GM23338 (cell line): ENCODE measurements at regions not wholly inside any gene's neighbourhood (a gene's known extent, or its start where the extent isn't known, plus 50 kb on each side); places are given as distances from the start of the nearest gene placed in this dataset.

Source experiments
- CREB1 ChIP-seq: fragments of 250-450 bp; sonication (Bioruptor Pico); IDR thresholded peaks from 2 replicates; pipeline ENCODE4 v1.5.0; 2020; ENCODE audit warnings: low read depth, mild to moderate bottlenecking, moderate library complexity
- CTCF ChIP-seq, 2 experiments: fragments of 200-600 bp in 1 of 2; sonication (generic) in 1 of 2; conservative IDR thresholded peaks; 2 replicates each; pipeline versions ENCODE4 v1.5.1 to v1.6.1; 2016 to 2017; ENCODE audit warnings: antibody characterized with exemption in 2 of 2, low read depth in 2 of 2, mild to moderate bottlenecking in 2 of 2, moderate library complexity in 1 of 2
- ETS1 ChIP-seq: IDR thresholded peaks from 2 replicates; pipeline ENCODE4 v1.6.1; 2016; ENCODE audit warnings: antibody characterized with exemption
- EZH2 ChIP-seq: fragments of 200-600 bp; sonication (generic); IDR thresholded peaks from one replicate; pipeline ENCODE4 v1.8.0; 2017; ENCODE audit warnings: antibody characterized with exemption, mild to moderate bottlenecking, low read depth; ENCODE audit not compliant: unreplicated experiment
- EZH2phosphoT487 ChIP-seq: fragments of 200-600 bp; sonication (generic); IDR thresholded peaks from one replicate; pipeline ENCODE4 v1.8.1; 2018; ENCODE audit warnings: antibody characterized with exemption; ENCODE audit not compliant: unreplicated experiment
- JUNB ChIP-seq: IDR thresholded peaks from one replicate; pipeline ENCODE4 v1.6.1; 2016; ENCODE audit warnings: antibody characterized with exemption; ENCODE audit not compliant: unreplicated experiment
- NANOG ChIP-seq: IDR thresholded peaks from 2 replicates; pipeline ENCODE4 v1.6.1; 2016; ENCODE audit warnings: antibody characterized with exemption, borderline replicate concordance
- POLR2AphosphoS5 ChIP-seq: IDR thresholded peaks from 2 replicates; pipeline ENCODE4 v1.6.1; 2016; ENCODE audit warnings: antibody characterized with exemption, low read depth
- REST ChIP-seq: IDR thresholded peaks from one replicate; pipeline ENCODE4 v1.6.1; 2018; ENCODE audit warnings: antibody characterized with exemption; ENCODE audit not compliant: unreplicated experiment
- ZNF331 ChIP-seq: fragments of 250-450 bp; sonication (Bioruptor Pico); IDR thresholded peaks from 2 replicates; pipeline ENCODE4 v1.5.0; 2020; ENCODE audit warnings: low read depth, mild to moderate bottlenecking, moderate library complexity
- ZNF462 ChIP-seq: fragments of 250-450 bp; sonication (Bioruptor Pico); IDR thresholded peaks from 2 replicates; pipeline ENCODE4 v1.5.0; 2020; ENCODE audit warnings: mild to moderate bottlenecking, moderate library complexity

GRCh38 chr9:115393976-115394775 is 276.2 kb upstream of the TNC start:
- TF ChIP-seq CTCF (conservative IDR thresholded peaks at IDR 0.05; ENCODE audit: low read depth in 2 of 2): no peak
- no peak for TF ChIP-seq EZH2
- no peak for TF ChIP-seq ETS1
- TF ChIP-seq JUNB: no peak
- no peak for TF ChIP-seq POLR2AphosphoS5
- no peak for TF ChIP-seq NANOG
- TF ChIP-seq ZNF331 (CRISPR knock-in tag): no peak
- no peak for TF ChIP-seq REST
- TF ChIP-seq EZH2phosphoT487: no peak
- no peak for TF ChIP-seq CREB1 (CRISPR knock-in tag)
- TF ChIP-seq ZNF462 (CRISPR knock-in tag): no peak
